EL (cell line): ENCODE measurements at regions not wholly inside any gene's neighbourhood (a gene's known extent, or its start where the extent isn't known, plus 50 kb on each side); places are given as distances from the start of the nearest gene placed in this dataset.
"Not testable (repeated sequence)": the region's sequence is repeated elsewhere in the genome, so short reads cannot be mapped to it uniquely, and the experiment has no call there.

ENCODE experiments used
- DNase-seq: peaks from one replicate; pipeline ENCODE4 v3.0.0-alpha.2; 2016

- no peak for DNase-seq
Measured at GRCh38 chr21:35982717-35983116, 77.6 kb downstream of the SETD4 start.

DNA sequence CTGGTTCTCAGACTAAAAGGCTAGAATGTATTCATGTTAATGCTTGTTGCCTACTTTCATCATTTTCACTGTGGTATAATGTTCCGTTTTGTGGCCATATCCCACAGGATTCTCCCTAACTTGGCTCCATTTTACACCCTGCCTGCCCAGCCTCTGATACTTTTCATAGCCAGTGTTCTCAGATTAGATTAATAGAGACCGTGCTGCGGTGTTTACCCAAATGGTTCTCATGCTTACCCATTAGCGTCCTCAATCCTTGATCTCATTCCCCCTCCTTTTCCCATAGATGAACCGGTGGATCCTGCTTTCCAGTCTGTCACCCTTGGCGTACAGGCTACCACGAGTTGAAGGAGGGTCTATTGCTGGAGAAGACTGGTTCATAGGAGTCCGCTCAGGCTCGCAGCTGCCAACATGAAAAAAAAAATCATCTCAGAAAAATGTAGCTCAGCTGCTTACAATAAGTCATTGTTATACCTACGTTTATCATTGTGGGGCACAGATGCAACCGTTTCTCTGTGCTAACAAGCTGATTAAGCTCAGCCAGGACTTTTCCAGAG is 78.7 kb downstream of the SETD4 start:
- no peak for DNase-seq

DNA sequence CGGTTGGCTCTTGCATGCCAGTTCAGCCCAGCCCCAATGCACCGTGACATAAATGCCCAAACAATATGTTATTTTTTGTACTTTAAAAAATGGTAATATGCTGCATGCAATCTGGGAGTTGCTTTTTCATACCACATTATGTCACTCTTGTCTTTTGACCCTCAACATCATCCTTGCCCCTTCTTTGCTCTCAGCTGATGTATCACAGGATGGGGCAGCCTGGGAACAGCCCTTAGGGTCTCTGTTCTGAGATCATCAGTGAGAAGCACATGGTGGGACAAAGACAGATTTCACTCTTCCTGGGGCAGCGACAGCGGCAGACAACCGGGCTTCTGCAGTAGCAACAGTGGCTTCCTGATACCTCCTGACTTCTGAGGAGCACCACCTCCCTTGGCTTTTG is 79.5 kb downstream of the SETD4 start:
- DNase-seq = no peak

- DNase-seq = not testable (repeated sequence)
Measured at GRCh38 chr21:35977860-35978259, 82.5 kb downstream of the SETD4 start.

DNA sequence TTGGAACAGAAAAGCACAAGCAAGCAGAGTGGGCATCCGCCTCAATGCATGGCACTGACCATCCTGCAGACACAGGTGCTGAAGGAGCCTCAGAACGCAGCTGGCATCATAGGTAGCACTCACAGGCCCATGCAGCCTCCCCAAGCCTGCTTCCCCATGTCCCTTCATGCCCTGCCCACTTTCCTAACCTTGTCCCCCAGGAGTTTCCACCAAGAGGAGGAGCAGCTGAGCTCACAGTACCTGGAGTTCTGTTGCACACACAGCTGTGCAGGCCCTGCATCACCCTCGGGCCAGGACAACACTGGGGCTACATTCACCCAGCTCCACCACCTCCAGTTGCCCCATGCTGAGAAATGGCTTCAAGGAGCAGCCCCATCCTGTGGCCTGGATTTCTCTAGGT is 83.4 kb downstream of the SETD4 start:
- DNase-seq = no peak

GRCh38 chr21:35976481-35976880 is 83.8 kb downstream of the SETD4 start:
- no peak for DNase-seq

DNA sequence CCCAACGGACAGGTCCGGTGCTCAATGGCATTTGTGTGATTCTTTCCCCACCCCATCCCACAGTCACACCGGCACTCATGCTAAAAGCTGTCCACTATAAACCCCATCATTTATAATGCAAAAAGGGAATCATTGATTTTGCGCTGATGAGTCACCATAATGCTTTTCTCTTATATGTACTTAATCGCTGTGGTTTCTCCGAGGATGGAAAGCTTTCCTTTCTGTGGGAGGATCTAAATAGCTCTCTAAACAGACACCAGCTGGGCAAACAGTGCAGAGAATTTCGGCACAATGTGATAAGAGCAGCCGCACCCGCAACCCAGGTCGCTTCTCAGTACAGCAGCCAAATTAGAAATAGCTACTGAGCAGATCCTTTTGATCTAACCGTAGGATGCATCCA is 85.6 kb downstream of the SETD4 start:
- no peak for DNase-seq

DNA sequence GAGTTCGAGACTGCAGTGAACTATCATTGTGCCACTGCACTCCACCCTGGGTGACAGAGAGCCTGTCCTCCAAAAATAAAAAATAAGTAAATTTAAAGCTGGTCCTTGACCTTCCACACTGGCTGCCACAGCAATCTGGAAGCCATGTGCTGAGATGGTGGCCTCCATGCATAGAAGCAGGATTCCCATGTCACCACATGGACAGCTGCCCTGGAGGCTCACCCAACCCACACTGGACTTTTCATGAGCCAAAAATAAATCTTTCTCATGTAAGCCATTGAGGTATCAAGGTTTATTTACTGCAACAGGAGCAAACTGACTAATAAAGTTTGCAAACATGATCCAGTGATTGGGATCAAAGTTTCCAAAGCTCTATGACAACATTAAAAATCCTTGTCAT is 88.5 kb downstream of the SETD4 start:
- DNase-seq = no peak

- no peak for DNase-seq
Measured at GRCh38 chr21:35969281-35969680, 91.0 kb downstream of the SETD4 start.

DNA sequence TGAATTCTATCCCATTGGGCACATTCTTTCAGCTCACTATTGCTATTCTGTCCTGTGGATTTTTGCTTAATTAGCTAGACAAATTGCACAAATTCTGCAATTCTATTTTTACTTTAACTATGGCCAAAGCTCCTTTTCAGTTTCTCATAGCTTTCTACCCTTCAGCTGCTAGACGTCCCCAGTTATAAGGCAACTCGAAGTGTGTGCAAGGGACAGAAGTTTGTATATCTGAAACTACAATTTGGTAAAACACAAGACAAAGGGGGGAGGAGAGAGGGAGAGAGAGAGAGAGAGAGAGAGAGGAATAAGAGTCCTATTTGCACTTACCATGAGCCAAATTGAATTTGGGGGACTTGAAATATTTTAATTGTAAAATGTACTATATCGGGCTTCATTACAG is 91.8 kb downstream of the SETD4 start:
- DNase-seq = no peak

DNA sequence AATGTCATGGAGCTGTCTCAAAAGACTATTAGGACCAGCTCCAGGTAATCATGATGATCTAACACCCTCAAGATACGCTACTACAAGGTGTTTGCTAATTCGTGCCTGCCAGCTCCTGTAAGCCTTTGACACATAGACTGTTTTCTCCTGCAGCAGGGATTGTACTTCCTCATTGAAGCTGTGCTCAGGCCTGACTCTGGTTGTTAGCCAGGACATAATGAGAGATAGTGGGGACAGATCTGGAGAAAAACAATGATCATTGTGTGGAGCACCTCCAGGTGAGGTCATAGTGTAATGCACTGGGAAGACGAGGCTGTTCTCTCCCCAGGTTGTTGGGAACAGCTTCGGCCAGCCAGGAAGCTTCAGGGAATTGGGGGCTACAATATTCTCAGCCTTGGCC is 94.6 kb downstream of the SETD4 start:
- no peak for DNase-seq

DNA sequence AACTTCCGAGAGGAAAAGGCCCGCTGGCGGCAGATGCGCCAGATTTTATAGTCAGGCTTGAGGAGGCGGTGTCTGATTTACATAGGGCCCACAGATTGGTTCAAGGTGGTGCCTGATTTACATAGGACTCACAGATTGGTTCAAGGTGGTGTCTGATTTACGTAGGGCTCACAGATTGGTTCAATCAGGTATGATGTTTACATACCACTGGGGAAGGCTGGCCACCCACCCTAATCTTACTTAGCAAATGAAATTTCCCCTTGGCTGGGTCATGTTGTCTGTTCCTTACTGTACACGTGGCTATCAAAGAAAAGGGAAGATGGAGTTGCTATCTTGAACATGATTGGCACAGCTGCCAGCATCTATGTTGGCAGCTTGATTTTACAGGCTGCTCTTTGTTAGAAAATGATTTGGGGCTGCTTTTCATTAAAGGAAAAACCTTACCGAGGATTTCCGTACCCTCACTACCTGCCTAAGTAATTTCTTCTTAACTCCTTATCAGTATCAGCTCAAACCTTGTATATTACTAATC is 96.3 kb downstream of the SETD4 start:
- peak; percentile 12 for DNase-seq

- DNase-seq = no peak
Measured at GRCh38 chr21:35962917-35963316, 97.4 kb downstream of the SETD4 start.

GRCh38 chr21:35954066-35954465 is 106.3 kb downstream of the SETD4 start:
- no peak for DNase-seq

- DNase-seq = no peak
Measured at GRCh38 chr21:35953597-35953996, 106.7 kb downstream of the SETD4 start.

- no peak for DNase-seq
Measured at GRCh38 chr21:35952651-35953340, 107.5 kb downstream of the SETD4 start.

DNA sequence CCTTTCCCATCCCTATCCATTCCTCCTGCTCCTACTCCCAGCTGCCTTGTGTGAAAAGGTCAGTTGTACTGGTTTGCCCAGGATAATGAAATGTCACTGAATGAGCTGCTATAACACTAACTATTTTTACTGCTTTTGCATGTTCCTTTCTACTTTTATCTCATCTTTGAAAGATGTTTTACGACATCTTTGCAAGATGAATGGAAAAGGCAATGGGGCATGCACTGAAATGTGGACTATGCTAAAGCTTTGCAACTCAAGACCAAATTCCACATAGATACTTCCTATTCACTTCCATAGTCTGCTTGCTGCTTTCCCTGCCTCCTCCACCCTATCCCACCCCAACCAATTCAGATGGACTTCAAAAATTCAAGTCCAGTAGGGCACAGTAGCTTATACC is 111.3 kb downstream of the SETD4 start:
- DNase-seq = no peak

DNA sequence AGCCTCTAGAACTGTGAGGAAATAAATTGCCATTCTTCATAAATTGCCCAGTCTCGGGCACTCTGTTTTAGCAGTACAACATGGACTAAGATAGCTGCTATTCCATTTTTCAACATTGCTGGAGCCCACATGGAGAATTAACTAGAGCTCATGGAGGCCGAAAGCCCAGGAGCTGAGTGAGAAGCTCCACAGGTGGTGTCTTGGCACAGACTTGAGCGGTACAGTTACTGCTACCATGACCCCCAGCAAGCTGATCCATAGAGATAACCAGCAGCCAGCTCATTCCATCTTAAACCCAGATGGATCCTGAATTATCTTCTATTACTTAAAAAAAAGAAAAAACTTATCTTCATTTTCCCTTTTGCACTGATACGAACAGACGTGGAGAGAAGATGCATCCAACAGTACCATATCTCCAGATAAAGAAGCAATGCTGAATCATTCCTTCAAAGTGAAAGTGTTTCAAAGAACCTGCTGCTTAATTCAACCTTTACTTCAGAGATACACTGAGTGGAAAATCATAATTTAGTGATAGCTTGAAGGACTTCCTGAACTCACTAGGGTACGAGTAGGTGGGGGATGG is 115.1 kb downstream of the SETD4 start:
- DNase-seq = no peak

DNA sequence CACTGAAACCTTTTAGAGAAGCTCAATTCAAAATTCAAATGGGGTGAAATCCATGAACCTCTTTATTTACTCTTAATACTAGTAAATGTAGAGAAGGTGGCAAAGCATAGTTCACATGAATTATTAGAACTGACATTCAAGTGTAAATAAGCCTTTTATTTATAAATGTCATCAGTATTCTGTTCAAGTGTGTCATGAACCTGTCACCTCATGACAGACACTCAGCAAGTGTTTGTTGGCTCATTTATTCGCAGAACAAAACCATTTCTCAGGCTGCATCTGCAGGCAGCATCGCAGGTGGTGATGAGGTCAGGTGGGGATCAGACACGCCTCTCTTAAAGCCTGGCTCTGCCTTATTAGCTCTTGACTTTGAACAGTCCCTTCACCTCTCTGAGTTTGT is 116.6 kb downstream of the SETD4 start:
- no peak for DNase-seq

DNA sequence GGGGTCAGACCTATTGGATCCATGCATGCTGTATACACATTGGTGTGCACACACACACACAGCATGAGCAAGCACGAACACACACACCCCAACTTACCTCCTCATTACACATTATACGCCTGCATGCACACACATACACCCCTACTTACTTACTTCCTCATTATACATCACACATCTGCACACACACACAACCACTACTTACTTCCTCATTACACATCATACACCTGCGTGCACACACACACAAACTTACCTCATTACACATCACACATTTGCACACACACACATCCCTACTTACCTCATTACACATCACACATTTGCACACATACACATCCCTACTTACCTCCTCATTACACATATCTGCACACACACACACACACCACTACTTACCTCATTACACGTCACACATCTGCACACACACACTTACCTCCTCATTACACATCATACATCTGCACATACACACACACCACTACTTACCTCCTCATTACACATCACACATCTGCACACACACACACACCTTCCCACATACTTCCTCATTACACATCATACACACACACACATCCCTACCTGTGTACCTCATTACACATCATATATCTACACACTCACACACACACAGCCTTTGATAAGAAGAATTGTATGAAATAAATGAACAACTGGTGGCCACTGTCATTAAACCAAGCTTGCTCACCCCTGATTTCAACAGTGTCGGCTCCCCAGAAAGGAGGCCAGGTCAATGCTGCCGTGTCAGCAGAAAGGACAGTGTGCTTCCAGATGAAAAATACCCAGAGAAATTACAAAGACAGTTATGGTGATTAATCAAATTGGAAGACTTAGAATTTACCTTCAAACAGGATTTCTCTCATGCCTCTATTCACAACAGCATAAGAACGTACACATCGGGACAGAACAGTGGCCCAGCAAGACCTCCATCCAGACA is 117.8 kb downstream of the SETD4 start:
- no peak for DNase-seq

DNA sequence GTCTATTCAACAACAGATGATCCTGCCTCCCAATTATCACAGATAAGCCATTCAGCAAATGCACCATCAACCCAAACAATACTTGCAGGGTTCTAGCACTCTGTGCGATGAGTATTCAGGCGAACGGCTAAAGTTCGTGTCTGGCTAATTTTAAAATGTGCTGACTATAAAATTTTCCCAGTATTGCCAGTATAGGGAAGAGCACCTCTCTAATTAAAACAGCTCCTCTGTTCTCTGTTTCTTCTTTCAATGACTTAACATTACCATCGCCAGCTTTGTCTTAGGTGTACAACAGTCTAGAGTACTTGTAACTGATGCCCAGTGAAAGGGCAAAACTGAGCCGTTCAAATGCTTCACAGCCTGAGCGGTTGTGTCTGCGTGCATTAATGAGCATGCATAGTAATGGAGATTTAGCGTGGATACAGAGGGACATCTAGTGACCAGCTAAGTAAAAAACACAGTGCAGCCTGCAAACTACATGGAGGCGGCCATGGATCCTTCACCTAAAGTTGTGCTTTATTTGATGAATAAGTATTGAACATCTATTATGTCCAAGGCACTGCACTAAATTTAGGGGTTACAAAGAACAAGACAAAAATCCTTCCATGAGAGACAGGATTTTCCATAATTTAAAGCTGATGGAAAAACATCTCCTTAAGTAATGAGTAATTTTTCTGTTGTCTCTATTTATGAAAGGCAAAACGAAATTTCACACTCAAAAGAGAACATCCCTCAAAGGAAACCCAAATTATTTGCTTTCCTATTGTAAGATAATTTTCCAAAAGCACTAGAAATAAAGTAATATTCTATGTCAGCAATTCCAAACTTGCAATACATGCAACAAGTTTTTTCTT is 120.0 kb downstream of the SETD4 start:
- peak; percentile 76 for DNase-seq

DNA sequence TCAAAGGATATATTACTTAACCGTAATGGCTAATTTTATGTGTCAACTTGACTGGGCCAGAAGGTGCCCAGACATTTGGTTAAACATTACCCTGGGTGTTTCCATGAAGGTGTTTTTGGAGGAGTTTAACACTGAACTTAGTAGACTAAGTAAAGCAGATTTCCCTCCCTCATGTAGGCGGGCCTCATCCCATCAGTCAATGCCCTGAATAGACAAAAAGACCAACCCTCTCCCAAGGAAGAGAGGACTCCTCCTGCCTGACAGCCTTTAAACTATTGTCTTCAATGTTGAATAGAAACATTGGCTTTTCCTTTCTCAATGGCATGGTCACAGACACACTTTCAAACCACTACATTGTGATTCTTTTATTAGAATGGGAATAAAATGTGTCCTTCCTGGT is 121.9 kb downstream of the SETD4 start:
- DNase-seq = no peak
